ENCODE measurements at regions not wholly inside any gene's neighbourhood (a gene's known extent, or its start where the extent isn't known, plus 50 kb on each side); places are given as distances from the start of the nearest gene placed in this dataset.

- H3K4me3 ChIP-seq (ENCODE audit: low read depth, low read length): no peak overlapping the region
- DNase-seq (ENCODE audit: low read depth) (no peak), FAIRE-seq (peak; percentile 28)
- H3K27me3 ChIP-seq (ENCODE audit: control insufficient read depth, insufficient read depth, low read length): no peaks in the 10 kb centered on the region
- no peaks in the 10 kb centered on the region for H3K36me3 ChIP-seq (ENCODE audit: control insufficient read depth, insufficient read depth, low read length)
- TF ChIP-seq CTCF (IDR thresholded peaks at IDR 0.05; ENCODE audit: insufficient read depth, low read length, severe bottlenecking): no peak
Observed at GRCh38 chr22:49592780-49593501, 234.7 kb downstream of the BRD1 start.

GRCh38 chr22:49590851-49591445, 236.7 kb downstream of the BRD1 start:
- H3K36me3 ChIP-seq (ENCODE audit: control insufficient read depth, insufficient read depth, low read length): no peaks in the 10 kb centered on the region
- no peak for FAIRE-seq
- no peak for TF ChIP-seq CTCF (IDR thresholded peaks at IDR 0.05; ENCODE audit: insufficient read depth, low read length, severe bottlenecking)

GRCh38 chr22:49590381-49590780, 237.3 kb downstream of the BRD1 start:
- no peak overlapping the region for H3K4me3 ChIP-seq (ENCODE audit: low read depth, low read length)
- H3K36me3 ChIP-seq (ENCODE audit: control insufficient read depth, insufficient read depth, low read length): no peaks in the 10 kb centered on the region
- FAIRE-seq (no peak), DNase-seq (ENCODE audit: low read depth) (no peak)
- TF ChIP-seq CTCF (IDR thresholded peaks at IDR 0.05; ENCODE audit: insufficient read depth, low read length, severe bottlenecking): no peak
- no peaks in the 10 kb centered on the region for H3K27me3 ChIP-seq (ENCODE audit: control insufficient read depth, insufficient read depth, low read length)

More at GRCh38 chr22:49590851-49591445, 236.7 kb downstream of the BRD1 start:
- no peak overlapping the region for H3K4me3 ChIP-seq (ENCODE audit: low read depth, low read length)
- no peak for DNase-seq (ENCODE audit: low read depth)
- no peaks in the 10 kb centered on the region for H3K27me3 ChIP-seq (ENCODE audit: control insufficient read depth, insufficient read depth, low read length)

- TF ChIP-seq CTCF (IDR thresholded peaks at IDR 0.05; ENCODE audit: insufficient read depth, low read length, severe bottlenecking): no peak
- no peak overlapping the region for H3K4me3 ChIP-seq (ENCODE audit: low read depth, low read length)
- DNase-seq (ENCODE audit: low read depth) (no peak), FAIRE-seq (no peak)
- H3K36me3 ChIP-seq (ENCODE audit: control insufficient read depth, insufficient read depth, low read length): no peaks in the 10 kb centered on the region
- H3K27me3 ChIP-seq (ENCODE audit: control insufficient read depth, insufficient read depth, low read length): no peaks in the 10 kb centered on the region
Observed at GRCh38 chr22:49589811-49590210, 237.9 kb downstream of the BRD1 start.

- Histone ChIP-seq H3K36me3 (ENCODE audit: control insufficient read depth, insufficient read depth, low read length) (no peaks in the 10 kb centered on the region), H3K27me3 (ENCODE audit: control insufficient read depth, insufficient read depth, low read length) (no peaks in the 10 kb centered on the region), H3K4me3 (ENCODE audit: low read depth, low read length) (no peak overlapping the region)
- FAIRE-seq (no peak), DNase-seq (ENCODE audit: low read depth) (no peak)
- no peak for TF ChIP-seq CTCF (IDR thresholded peaks at IDR 0.05; ENCODE audit: insufficient read depth, low read length, severe bottlenecking)
Observed at GRCh38 chr22:49589301-49589700, 238.4 kb downstream of the BRD1 start.

All from bronchial epithelial cell (primary cell).